NAMALWA (cell line): ENCODE measurements at regions not wholly inside any gene's neighbourhood (a gene's known extent, or its start where the extent isn't known, plus 50 kb on each side); places are given as distances from the start of the nearest gene placed in this dataset.

Experiments
- DNase-seq: peaks from one replicate; pipeline ENCODE4 v3.0.0-alpha.2; 2015; ENCODE audit warnings: low spot score

DNA sequence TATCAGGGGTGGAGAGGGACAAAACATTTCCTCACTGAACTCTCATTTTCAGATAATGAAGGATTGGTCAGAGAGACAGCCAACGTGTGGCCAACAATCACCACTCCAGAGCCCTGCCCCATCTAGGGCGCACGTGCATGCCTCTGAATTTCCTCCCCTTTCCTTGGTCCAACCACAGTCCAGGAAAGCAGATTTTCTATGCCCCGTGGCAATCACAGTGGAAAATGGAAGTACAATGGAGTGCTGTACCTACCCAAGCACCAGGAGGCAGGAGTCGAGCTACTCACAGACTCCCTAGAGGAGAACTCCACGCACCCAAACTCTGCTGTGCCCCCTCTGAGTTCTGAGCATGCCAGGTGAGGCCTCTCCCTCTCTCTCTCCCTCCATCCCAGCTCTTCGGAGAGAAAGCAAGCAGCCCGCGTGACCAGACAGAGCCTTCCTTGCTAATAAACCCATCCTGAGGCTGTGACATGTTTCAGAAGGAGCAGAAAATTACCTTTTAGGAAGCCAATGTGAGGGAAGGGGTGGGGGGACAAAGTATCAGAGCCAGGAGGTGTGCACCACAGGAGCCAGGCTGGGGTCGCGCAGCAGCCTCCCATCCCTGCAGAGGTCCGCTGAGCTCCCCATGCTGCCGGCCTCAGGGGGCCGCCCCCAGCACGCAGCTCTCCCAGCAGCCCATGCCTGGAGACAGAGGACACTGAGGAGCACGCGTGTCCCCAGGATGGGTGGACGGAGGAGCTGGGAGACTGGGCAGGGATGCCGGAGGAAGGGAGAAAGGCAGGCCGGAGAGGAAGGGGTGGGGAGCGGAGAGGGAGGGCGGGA, 73.4 kb downstream of the PITPNM2 start:
- no peak for DNase-seq

DNA sequence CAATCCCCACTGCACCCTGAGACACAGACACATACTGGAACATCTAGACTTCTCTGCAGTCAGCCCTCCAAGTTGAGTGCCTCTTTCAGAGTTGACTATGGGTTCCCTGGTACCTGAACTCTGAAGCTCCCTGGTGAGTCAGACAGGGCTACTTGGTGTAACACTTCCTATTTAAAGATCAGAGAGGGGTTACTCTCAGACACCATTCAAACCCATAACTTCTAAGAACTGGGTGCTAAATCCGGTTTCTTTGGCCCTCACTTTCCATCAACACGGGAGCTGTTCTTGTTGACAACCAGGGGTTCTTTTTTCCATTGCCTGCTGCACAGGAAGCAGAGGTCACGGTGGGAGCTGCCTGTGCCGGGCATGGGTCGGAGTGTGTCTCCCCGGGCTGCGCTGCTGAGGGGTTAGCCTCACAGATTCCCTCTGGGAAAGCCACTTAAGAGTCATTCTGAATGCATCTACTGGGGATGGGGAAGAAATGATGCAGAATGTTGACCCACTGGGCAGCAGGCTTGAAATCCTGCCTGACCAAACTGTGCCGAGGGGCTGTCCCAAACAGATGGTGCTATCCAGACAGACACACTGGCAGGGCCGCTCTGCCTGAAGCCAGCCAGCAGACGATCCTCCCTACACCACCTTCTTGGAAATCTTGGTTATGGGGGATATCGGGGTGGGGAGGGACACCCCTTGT, 74.1 kb downstream of the PITPNM2 start:
- DNase-seq: peak; percentile 40

DNA sequence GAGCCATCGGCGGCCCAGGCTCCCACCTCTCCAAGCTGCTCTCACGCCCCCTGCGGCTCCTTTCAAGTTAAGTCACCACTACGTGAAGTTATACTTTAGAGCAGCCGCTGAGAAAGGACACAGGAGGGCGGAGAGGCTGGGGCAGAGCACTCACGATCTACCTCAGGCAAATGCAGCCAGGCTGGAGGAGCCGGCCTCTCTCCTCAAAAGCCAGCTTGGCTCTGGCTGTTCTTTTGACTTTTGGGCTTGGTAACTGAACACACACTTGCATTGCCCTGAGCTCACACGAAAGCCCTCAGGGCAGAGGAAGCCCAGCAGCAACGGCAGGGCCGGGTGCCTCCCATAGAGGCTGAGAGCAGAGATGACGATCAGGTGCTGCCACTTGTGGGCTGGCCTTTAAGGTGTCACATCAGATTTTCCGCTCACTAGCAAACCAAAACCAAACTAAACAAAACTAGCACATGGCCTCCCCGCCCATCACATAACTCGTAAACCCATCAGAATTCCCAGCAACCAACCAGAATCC, 75.2 kb downstream of the PITPNM2 start:
- peak; percentile 87 for DNase-seq

DNA sequence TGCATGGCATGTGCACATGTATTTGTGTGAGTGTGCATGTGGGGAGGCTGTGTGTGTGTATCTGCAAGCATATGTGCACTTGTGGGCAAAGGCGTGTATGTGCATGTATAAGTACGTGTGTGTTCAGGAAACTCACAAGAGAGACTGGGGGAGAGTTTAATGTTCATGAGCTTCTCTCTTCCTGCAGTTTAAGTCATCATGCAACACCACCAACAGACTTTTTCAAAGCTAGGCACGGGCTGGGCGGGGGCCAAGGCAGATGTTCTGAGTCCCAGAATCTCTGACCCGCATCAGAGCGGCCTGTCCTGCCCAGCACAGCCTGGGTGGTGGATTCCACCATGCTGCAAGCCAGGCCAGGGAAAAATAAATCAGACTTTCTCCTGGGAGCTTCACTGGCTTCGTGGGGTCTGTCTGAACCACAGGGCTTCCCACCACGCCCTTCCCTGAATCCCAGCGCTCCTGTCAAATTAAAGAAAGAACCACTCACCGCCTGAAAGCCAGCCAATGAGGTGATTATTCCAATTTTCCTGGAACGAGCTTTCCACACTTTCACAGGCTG, 75.7 kb downstream of the PITPNM2 start:
- peak; percentile 61 for DNase-seq

DNA sequence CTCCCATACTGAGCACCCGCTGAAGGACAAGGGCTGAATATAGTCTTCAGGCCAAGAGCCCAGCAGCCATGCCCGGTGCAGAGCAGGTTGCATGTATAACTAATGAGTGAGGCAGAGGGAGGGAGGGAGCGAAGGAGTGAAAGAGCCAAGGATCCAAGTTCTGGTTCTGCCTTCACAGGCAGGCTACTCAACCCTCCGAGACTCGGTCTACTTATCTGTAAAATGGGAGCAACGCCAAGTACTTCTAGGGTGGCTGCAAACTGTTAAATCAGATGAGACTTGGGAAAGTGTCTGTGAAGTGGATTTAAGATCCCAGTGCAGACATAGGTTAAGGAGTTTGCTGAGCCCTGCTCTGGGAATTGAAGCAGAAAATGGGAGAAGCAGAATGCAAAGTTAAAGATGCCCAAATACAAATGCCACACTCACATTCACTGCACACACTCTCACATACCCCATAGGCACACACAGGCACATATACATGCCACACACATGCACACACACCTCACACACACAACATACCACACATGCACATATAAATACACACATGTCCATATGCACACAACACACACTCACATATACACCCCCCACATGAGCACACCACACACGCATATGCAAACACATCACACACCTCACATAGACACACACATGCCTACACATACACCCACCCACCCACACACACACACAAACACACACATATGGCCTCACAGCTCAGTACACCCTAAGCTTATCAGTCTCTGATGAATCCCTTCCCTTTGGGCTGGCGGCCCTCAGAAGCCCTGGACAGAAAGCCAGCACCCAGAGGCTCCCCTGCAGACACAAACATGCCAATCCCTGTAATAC, 76.7 kb downstream of the PITPNM2 start:
- DNase-seq: no peak

DNA sequence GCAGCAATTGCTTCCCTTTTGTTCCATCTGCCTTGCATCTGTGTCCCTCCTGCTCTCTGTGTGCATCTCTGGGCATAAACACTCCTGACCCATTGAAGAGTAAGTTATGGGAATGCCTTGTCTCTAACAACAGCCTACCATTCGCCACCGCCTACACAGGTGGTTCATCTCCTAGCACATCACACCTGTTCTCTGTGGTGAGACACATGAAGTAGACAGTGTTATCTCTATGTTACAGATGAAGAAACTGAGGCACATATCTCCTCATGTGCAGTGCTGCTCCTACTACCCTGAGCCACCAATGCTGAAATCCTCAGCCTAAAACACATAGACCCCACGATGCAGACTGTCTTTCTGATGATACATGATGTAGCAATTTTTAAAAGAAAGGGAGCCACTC, 77.6 kb downstream of the PITPNM2 start:
- DNase-seq: no peak

DNA sequence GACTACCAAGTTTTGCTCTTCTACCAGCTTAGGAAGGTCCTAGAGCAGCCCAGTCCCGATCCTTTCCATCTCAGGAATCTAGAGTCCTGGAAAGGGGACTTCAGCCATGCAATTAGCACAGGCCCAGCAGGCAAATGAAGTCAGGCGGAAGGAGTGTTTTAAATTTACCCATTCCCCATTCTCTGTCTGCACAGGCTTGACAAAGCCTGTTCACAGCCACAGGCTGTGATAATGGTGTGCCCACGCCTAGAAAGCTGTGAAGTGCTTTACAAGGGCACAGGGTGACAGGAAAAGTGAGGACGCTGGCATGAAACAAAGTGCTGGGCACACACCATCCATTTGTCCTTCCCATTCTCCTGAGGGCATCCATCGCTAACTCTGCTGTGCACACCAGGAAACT, 79.0 kb downstream of the PITPNM2 start:
- DNase-seq: no peak

DNA sequence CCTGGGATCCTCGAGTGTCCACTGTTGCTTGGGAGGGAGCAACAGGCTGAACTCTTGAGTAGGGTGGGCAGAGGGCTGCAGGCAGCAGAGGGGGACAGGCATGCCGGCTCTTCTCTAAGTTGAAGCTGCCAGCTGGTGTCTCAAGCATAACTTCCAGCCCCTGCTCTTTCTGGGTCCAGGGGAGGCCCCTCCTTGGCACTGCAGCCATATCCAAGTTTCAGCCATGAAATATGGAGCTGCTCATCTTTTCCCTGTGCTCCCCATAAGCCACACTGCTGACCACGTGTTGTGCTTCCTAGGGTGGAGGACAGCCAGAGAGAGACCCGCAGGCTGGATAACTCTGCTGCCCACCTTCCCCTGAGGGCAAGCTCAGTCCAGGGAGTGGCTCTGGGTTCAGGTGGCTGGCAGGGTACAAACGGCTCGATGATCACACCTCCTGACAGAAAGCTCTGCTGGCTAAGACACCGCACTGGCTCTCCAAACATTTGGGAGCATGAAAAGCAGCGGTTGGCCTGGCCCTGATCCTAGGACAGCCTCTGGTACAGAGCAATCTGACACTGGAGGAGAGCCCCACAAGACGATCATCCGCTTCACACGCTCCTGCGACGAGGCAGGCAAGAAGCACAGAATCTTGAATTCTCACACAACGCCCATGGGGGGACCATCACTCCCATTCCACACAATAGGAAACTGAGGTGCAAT, 79.6 kb downstream of the PITPNM2 start:
- DNase-seq: no peak

DNA sequence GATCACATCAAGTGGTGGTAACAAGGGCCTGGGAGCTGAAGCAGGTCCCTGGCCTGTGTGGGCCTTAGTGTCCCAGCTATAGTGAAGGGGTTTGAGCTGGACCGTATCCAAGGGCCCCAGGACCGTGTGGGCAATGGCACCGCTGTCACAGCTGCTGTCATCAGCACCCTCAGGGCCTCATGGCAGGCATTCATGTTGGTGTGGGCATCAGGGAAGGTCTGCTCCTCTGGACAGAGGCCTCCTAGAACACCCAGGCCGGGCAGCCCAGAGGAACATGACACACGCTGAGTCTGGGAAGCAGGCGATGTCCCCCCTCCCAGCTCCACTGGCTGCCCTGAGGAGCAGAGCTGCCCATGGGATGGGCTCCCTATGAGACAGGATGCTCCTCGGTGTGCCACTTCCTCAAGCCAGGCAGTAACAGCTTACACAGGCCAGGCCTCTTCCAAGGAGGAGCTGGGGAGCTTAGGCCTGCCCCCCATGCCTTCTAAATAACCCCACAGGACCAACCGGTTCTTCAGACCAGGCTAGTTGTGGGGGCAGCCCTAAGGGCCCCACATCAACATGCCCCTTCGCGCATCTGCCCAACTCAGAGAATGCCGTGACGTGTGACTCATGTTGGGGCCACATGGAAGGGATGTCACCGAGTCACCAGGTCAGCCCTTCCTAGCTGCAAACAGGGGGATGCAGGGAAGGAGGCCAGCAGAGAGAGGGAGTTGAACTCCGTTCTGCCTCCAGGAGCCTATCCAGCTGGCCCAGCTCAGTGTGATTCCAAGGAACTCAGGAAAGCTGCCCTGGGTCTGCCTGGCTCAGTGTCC, 80.4 kb downstream of the PITPNM2 start:
- no peak for DNase-seq

DNA sequence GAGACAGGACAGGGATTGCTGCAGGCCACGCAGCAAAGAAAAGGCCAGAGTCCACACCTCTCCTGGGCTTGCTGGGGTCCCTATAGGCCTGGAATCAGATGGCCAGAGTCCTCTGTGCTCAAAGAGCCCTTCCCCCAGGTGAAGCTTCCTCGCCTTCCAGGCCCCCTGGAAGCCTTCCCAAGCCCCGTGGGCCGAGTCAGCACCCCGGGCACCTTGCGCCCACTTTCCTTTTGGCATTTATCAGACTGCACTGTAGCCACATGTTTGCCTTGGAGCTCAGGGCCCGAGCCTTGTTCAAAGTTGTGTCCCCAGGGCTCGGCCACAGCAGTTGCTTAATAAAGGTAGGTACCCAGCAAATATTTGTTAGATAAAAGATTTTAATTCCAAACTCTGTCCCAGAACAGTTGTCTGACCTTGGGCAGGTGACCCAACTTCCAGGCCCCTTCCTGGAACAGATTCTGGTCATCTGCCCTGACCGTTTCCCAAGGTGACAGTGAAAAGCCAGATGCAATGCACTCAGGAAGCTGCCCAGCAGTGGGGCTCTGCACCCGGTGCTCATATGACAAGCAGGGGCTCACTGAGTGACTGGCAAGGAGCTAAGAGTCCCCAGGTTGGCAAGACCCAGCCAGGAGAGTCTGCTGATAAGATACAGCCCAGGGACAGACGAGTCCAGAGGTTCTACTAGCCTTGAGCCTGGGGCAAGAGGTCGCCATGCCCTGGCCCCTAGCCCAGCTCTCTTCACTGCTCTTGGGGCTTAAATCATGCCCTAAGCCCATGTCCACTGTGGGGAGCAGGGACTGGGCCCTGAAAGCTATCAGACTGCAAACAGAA, 81.2 kb downstream of the PITPNM2 start:
- no peak for DNase-seq

DNA sequence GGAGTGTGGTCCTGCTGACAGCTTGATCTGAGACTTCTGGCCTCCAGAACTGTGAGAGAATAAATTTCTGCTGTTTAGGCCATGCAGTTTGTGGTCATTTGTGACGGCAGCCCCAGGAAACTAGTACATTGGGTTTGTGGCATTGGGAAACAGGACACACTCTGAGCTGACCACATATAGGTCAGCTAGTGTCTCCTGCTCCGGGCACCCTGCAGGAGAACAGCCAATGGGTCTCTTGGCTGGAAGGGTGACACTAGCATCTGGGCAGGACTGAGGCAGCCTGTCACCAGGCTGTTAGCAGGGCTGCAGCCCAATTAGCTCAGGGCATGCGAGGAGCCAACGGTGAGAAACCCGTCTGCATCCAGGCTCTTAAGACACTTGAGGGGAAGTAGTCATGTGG, 83.2 kb downstream of the PITPNM2 start:
- DNase-seq: no peak

DNA sequence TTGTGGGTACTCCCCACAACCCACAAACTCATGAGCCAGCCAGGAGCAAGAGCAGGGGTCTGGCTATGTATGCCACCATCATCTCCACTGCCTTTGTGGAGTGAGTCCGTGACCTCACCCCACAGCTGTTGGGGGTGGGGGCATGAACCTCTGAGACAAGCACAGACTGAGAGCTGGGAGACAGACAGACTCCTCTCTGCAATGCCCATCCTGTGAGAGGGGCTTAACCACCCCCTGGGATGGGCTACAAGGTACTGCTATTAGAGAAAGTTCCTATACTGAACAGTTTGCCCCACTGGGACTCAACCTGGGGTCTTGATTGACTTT, 84.5 kb downstream of the PITPNM2 start:
- no peak for DNase-seq

DNA sequence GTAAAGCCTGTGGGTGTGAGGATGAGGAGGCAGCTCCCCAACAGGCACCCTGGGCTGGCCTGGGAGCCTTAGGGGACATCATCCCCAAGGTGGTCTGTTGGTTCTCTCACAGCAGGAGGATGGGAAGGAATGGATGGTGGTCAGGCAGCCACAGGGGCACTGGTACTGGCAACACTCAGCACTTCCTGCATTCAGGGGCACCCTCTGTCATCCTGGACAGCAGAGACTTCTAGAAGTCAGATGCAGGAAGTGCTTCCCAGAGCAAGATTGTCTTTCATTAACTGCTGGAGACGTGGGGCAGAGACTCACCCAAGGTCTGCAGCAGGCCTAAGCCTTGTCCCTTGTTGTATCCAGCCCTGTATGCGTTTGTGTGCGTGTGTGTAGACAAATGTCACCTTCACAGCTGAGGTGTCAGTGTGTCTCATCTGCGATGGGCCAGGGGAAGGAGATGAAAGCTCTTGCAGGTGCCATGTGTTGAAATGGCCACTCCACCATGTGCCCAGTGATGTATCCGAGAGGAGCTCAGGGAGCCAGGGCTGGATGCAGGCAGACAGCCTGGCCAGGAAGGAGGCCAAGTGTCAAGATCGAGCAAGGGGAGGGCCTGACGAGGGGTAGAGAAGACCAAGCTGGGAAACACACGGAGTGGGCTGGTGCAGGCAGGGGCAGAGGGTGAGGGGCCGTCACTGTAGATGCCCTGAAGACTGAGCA, 85.1 kb downstream of the PITPNM2 start:
- no peak for DNase-seq

DNA sequence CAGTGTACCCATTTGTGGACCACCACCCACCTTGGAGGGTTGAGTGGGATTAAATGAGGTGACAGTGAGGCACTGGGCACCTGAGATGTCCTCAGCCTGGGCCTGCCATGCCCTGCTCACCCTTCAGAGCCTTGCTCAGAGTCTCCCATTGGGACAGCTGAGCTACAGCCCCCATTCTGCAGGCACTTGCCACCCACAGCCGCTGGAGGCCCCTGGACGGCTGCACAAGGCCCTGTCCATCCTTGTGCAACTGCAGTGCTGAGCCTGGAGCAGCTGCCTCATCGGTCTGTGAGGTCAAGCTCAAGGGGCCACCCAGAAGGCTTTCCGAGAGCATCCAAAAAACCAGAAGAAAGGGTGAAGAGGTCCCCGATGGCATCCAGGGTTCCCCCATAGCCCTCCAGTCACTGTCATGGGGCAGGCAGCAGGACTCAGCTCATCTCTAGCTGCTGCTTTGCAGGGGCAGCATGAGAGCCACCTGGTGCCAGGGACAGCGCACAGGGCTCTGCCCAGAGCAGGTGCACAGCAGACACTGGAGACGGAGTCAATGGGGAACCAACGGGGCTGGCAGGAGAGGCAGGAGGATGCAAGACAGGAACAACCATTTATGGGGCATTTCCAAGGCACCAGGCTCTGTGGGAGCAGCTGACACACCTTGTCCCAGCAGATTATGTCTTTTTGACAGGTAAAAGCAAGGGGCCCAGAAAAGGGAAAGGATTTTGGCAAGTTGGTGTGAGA, 84.6 kb downstream of the ARL6IP4 start:
- no peak for DNase-seq

DNA sequence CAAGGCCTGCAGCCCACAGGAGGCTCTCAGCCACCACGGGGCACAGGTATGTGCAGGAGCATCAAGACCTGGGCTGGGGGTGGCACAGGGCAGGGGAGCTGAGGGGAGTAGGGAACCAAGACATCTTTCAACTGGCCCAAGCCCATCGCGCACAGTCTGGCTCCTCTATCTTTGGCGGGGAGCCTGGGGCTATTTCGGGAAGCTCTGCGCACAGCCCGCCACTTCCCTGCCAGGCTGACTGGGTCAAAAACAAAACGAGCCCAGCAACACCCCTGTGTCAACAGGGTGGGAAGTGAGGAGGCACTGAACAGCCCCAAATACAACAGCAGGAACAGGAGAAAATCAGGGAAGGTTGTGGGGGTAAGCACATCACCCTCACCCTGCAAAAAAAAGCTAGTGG, 83.9 kb downstream of the ARL6IP4 start:
- DNase-seq: no peak

DNA sequence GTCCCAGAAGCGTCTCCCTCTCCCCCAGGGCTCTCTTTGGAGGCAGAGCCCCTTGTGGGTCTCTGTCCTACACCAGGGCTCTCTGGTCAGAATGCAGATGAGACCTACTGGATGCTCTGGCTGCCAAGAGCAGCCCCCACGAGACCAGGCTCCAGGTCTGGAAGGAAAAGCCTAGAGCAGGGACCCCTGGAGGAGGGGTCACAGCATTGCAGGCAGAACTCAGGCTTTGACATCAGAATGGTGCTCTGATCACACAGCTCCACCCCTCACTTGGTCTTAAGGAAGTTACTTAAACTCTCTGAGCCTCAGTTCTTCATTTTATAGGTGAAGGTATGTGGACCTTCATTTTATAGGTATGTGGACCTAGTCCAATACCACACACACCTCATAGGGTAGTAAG, 83.1 kb downstream of the ARL6IP4 start:
- peak; percentile 86 for DNase-seq

DNA sequence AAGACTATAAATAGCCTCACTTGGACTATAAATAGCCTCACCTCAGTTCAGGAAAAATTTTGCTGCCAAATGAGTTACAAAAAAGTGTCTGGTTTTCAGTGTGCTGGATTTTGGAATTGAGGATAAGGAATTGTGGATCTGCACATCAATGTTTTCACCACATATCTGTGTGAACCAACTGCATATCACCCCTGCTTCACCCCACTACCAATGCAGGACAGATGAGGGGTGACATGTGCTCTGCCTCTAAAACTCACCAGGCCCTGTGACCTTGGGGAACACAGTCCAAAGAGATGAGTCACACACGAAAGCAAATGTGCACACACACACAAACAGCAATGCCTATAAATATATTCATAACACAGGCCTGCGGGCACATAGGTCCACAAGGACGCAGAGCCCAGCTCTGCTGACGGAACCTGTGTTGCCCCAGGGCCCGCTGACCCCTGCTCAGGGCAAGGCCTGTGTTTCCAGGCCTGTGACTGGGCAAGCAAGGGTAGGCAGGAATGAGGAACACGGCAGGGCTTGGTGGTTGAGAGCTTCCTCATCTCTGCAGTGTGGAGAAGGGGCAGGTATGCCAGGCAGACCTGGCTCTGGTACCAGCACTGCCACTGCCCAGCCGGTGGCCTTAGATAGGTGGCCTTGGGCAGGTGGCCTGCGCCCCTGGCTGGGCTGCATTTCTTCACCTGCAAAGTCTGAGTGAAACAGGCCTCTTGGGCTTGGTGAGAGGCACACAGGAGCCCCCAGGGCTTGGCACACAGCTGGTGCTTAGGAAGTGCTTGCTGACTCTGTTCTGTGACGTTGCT, 82.4 kb downstream of the ARL6IP4 start:
- DNase-seq: peak; percentile 37
